Left colon (tissue), 2 donors: ENCODE measurements at regions not wholly inside any gene's neighbourhood (a gene's known extent, or its start where the extent isn't known, plus 50 kb on each side); places are given as distances from the start of the nearest gene placed in this dataset.
A peak's percentile ranks its signal among the peaks of the same experiment; 100 is the strongest.
"Not testable (repeated sequence)": the region's sequence is repeated elsewhere in the genome, so short reads cannot be mapped to it uniquely, and the experiment has no call there.

ENCODE experiments used
- ATAC-seq: fragments of 200-7000 bp; cut with Tn5 transposase; one replicate; pipeline ENCODE4 v1.9.1; 2020; ENCODE audit warnings: mild to moderate bottlenecking, moderate library complexity
- DNase-seq, 2 donors: peaks; one replicate each; pipeline ENCODE4 v3.0.0-alpha.2; 2020
- intact Hi-C, 2 donors: fragments of 100-400 bp; cut with DNase I in 1 of 2; cut with micrococcal nuclease in 1 of 2; formaldehyde crosslinking; loops; one replicate each; pipeline versions ENCODE4 v1.11.2 to v1.14.0; 2022; cut with DNase I, micrococcal nuclease
- donor health status: DM: no; HTN: no; CAD: no.
- donor health status: DM: yes; HTN: yes; CAD: no.

- DNase-seq: no peak
- intact Hi-C loops: no loop called here
- ATAC-seq: no peak
These were observed 51.3 kb upstream of the CADPS start for GRCh38 chr3:62926494-62926893.

GRCh38 chr3:62928256-62928655, 53.0 kb upstream of the CADPS start:
- ATAC-seq: no peak
- no peak for DNase-seq
- intact Hi-C loops: no loop called here

GRCh38 chr3:62929771-62930170, 54.6 kb upstream of the CADPS start:
- ATAC-seq: no peak
- intact Hi-C loops: no loop called here
- DNase-seq: no peak

- DNase-seq (no peak), ATAC-seq (peak; percentile 65)
- intact Hi-C loops: no loop called here
These were observed 60.6 kb upstream of the CADPS start for GRCh38 chr3:62935793-62936192.

GRCh38 chr3:62936626-62937254, 61.5 kb upstream of the CADPS start:
- DNase-seq: peak in 1 of 2 donors; percentile 15

GRCh38 chr3:62938583-62938982, 63.4 kb upstream of the CADPS start:
- intact Hi-C loops: no loop called here
- peak; percentile 85 for ATAC-seq
- DNase-seq: no peak

More at GRCh38 chr3:62936626-62937254, 61.5 kb upstream of the CADPS start:
- ATAC-seq: peak; percentile 33
- intact Hi-C loops: no loop called here

GRCh38 chr3:62939707-62940106, 64.5 kb upstream of the CADPS start:
- DNase-seq: peak; percentile 66 to 74
- ATAC-seq: peak; percentile 82
- intact Hi-C loops: no loop called here

- no peak for ATAC-seq
These were observed 65.8 kb upstream of the CADPS start for GRCh38 chr3:62940771-62941563.

GRCh38 chr3:62942227-62942626, 67.0 kb upstream of the CADPS start:
- intact Hi-C loops: no loop called here
- no peak for ATAC-seq
- no peak for DNase-seq

More at GRCh38 chr3:62940771-62941563, 65.8 kb upstream of the CADPS start:
- no peak for DNase-seq
- intact Hi-C loops: no loop called here

- intact Hi-C loops: no loop called here
- no peak for DNase-seq
- no peak for ATAC-seq
These were observed 67.5 kb upstream of the CADPS start for GRCh38 chr3:62942764-62943163.

GRCh38 chr3:62948921-62949320, 73.7 kb upstream of the CADPS start:
- DNase-seq: no peak
- no peak for ATAC-seq
- intact Hi-C loops: no loop called here

- intact Hi-C loops: no loop called here
- ATAC-seq: no peak
- DNase-seq: no peak
These were observed 75.0 kb upstream of the CADPS start for GRCh38 chr3:62950210-62950609.

- no peak for ATAC-seq
- DNase-seq: no peak
- intact Hi-C loops: no loop called here
These were observed 75.9 kb upstream of the CADPS start for GRCh38 chr3:62951037-62951613.

- DNase-seq, ATAC-seq, intact Hi-C loops: not testable (repeated sequence)
These were observed 76.7 kb upstream of the CADPS start for GRCh38 chr3:62951880-62952279.

- no peak for DNase-seq
- intact Hi-C loops: no loop called here
- ATAC-seq: no peak
These were observed 79.4 kb upstream of the CADPS start for GRCh38 chr3:62954580-62954979.

- DNase-seq (no peak), ATAC-seq (no peak)
- intact Hi-C loops: no loop called here
These were observed 79.9 kb upstream of the CADPS start for GRCh38 chr3:62955126-62955525.

- intact Hi-C loops: no loop called here
- ATAC-seq (no peak), DNase-seq (no peak)
These were observed 81.2 kb upstream of the CADPS start for GRCh38 chr3:62956411-62956810.

GRCh38 chr3:62961874-62962556, 86.8 kb upstream of the CADPS start:
- intact Hi-C loops: no loop called here
- DNase-seq: no peak
- ATAC-seq: no peak

GRCh38 chr3:62962714-62963113, 87.5 kb upstream of the CADPS start:
- ATAC-seq (no peak), DNase-seq (no peak)
- intact Hi-C loops: no loop called here

GRCh38 chr3:62965311-62965710, 90.1 kb upstream of the CADPS start:
- no peak for DNase-seq
- intact Hi-C loops: no loop called here
- no peak for ATAC-seq
